WERI-Rb-1 (cell line): ENCODE measurements at regions not wholly inside any gene's neighbourhood (a gene's known extent, or its start where the extent isn't known, plus 50 kb on each side); places are given as distances from the start of the nearest gene placed in this dataset.

Source experiments
- DNase-seq: peaks from one replicate; pipeline ENCODE4 v3.0.0-alpha.2; 2020
- H3K27ac ChIP-seq: fragments of 250-450 bp; sonication (Bioruptor Pico); 2 replicates; pipeline ENCODE4 v1.5.1; 2020; ENCODE audit warnings: mild to moderate bottlenecking, moderate library complexity
- H3K27me3 ChIP-seq: fragments of 250-450 bp; sonication (Bioruptor Pico); 2 replicates; pipeline ENCODE4 v1.5.1; 2021; ENCODE audit warnings: mild to moderate bottlenecking, low read depth, moderate library complexity; ENCODE audit not compliant: insufficient read depth, severe bottlenecking
- H3K36me3 ChIP-seq: fragments of 250-450 bp; sonication (Bioruptor Pico); 2 replicates; pipeline ENCODE4 v1.5.1; 2020; ENCODE audit warnings: mild to moderate bottlenecking, moderate library complexity
- H3K4me3 ChIP-seq: 2 replicates; pipeline ENCODE4 v1.5.1; 2011; ENCODE audit warnings: low read depth, mild to moderate bottlenecking, control low read depth, low read length
- H3K9me3 ChIP-seq: fragments of 250-450 bp; sonication (Bioruptor Pico); 2 replicates; pipeline ENCODE4 v1.5.1; 2021; ENCODE audit warnings: mild to moderate bottlenecking, moderate library complexity; ENCODE audit not compliant: severe bottlenecking
- TF ChIP-seq, protein P1 (sequence below): IDR thresholded peaks from 2 replicates; pipeline ENCODE4 v1.5.1; 2011; ENCODE audit warnings: low read depth, mild to moderate bottlenecking, control low read depth, inconsistent platforms, low read length

DNA sequence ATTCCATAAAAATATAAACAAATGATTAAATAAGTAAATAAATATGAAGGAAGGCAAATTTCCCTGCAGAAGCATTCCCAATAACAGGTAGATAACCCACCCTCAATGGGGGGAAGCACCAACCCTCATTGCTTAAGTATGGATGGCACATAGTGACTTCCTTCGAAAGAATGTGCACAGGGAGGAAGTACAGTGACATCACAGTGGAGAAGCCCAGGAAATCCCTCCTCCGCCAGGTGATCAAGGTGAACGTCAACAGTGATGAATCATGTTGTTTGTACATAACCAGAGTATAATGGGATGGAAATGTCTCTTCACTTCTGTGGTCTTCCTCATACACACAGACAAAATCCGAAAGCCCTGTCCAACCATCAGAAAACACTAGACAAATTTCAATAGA, 267.9 kb downstream of the THBS2 start:
- Histone ChIP-seq H3K27me3 (no peaks in the 10 kb centered on the region), H3K27ac (no peak overlapping the region), H3K4me3 (no peak overlapping the region), H3K9me3 (no peaks in the 10 kb centered on the region), H3K36me3 (no peaks in the 10 kb centered on the region)
- TF ChIP-seq, protein P1, sequence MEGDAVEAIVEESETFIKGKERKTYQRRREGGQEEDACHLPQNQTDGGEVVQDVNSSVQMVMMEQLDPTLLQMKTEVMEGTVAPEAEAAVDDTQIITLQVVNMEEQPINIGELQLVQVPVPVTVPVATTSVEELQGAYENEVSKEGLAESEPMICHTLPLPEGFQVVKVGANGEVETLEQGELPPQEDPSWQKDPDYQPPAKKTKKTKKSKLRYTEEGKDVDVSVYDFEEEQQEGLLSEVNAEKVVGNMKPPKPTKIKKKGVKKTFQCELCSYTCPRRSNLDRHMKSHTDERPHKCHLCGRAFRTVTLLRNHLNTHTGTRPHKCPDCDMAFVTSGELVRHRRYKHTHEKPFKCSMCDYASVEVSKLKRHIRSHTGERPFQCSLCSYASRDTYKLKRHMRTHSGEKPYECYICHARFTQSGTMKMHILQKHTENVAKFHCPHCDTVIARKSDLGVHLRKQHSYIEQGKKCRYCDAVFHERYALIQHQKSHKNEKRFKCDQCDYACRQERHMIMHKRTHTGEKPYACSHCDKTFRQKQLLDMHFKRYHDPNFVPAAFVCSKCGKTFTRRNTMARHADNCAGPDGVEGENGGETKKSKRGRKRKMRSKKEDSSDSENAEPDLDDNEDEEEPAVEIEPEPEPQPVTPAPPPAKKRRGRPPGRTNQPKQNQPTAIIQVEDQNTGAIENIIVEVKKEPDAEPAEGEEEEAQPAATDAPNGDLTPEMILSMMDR: no peak
- DNase-seq: no peak

DNA sequence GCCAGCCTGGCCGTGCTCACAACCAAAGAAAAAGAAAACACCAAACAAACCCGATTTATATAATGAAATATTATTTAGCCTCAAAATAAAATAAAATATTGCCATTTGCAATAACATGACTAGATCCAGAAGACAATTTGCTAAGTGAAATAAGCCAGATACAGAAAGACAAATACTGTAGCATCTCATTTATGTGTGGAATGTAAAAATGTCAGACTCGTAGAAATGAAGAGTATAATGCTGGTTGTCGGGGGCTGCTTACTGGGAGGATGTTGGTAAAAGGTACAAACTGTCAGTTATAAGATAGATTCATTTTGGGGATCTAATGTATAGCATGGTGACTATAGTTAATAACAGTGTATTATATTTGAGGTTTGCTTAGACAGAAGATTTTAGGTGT, 269.7 kb downstream of the THBS2 start:
- Histone ChIP-seq H3K36me3 (no peaks in the 10 kb centered on the region), H3K27ac (no peak overlapping the region), H3K4me3 (no peak overlapping the region), H3K9me3 (no peaks in the 10 kb centered on the region), H3K27me3 (no peaks in the 10 kb centered on the region)
- DNase-seq: no peak
- TF ChIP-seq, protein P1: no peak

DNA sequence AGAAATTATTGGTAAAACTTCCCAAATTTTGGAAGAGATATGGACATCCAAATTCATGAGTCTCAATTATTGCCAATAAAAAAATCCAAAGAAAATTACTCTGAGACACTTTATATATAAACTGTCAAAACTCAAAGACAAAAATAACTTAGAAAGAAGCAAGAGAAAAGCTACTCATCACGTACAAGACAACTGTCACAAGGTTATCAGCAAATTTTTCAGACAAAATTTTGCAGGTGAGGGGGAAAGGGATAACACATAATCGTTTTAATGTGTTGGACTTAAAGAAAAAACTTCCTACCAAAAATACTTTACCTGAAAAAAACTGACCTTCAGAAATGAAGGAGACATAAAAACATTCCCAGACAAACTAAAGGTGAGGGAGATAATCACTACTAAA, 272.5 kb downstream of the THBS2 start:
- Histone ChIP-seq H3K9me3 (no peaks in the 10 kb centered on the region), H3K27me3 (no peaks in the 10 kb centered on the region), H3K4me3 (no peak overlapping the region), H3K36me3 (no peaks in the 10 kb centered on the region), H3K27ac (no peak overlapping the region)
- TF ChIP-seq, protein P1: no peak
- DNase-seq: no peak

DNA sequence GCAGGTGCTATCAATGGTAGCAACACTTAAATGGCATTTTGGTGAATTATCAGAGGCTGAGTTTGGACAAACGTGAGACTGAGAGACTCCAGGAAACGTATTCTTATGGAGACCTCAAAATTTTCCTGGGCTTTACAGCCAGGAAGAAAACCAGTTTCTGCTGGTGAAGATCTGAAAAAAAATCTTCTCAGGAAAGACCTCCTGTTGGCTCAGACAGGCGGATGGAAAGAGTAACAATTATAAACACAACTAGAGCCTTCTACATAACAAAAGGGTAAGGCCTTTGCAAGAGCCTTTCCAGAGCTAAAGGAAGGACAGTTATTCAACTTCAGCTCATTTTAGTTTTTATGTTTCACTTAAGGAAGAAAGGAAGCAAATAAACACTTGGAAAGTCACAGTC, 274.4 kb downstream of the THBS2 start:
- no peaks in the 10 kb centered on the region for H3K27me3 ChIP-seq
- H3K27ac ChIP-seq: no peak overlapping the region
- DNase-seq: no peak
- H3K36me3 ChIP-seq: no peaks in the 10 kb centered on the region
- H3K4me3 ChIP-seq: no peak overlapping the region
- no peaks in the 10 kb centered on the region for H3K9me3 ChIP-seq
- TF ChIP-seq, protein P1: no peak

DNA sequence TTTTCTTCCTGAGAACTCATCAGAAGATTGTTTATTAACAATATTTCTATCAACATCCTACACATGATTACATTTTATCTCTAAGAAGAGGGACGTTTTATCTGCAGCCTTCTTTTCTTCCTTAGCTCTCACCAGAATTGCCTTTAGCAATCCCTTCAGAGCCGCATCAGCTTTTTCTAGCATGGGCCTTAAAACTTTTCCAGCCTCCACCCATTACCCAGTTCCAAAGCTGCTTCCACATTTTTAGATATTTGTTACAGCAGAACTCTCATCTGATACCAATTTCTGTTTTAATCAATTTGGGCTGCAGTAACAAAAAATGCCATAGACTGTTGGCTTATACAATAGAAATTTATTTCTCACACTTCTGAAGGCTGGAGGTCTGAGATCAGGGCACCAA, 281.5 kb downstream of the THBS2 start:
- H3K27me3 ChIP-seq: no peaks in the 10 kb centered on the region
- no peak overlapping the region for H3K27ac ChIP-seq
- H3K4me3 ChIP-seq: no peak overlapping the region
- no peak for DNase-seq
- no peaks in the 10 kb centered on the region for H3K36me3 ChIP-seq
- TF ChIP-seq, protein P1: no peak
- no peaks in the 10 kb centered on the region for H3K9me3 ChIP-seq

DNA sequence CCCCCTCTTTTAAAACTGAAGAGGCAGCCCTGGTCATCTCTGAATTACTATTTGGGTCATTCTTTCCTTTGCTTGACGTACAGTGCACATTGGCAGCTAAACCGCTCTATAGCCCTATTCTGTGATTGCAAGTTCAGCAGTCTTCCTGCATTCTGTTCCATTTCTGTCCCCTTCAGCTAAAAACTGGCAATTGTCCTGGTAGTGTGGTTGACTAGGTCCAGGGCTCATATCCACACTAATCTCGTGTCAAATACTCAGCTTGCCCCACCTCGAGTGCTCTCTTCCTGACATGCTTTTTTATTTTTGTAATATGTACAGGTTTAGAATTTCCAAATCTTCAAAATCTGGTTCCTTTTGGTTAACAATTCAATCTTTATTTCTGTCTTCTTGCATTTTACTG, 282.1 kb downstream of the THBS2 start:
- H3K27me3 ChIP-seq: no peaks in the 10 kb centered on the region
- H3K9me3 ChIP-seq: no peaks in the 10 kb centered on the region
- no peaks in the 10 kb centered on the region for H3K36me3 ChIP-seq
- H3K4me3 ChIP-seq: no peak overlapping the region
- no peak overlapping the region for H3K27ac ChIP-seq
- TF ChIP-seq, protein P1: no peak
- DNase-seq: no peak
